ENCODE measurements at regions not wholly inside any gene's neighbourhood (a gene's known extent, or its start where the extent isn't known, plus 50 kb on each side); places are given as distances from the start of the nearest gene placed in this dataset.
"Not testable (repeated sequence)": the region's sequence is repeated elsewhere in the genome, so short reads cannot be mapped to it uniquely, and the experiment has no call there.

GRCh38 chr12:9502845-9503244 is 104.9 kb downstream of the KLRB1 start:
- no CpG with 5 or more reads among the region's 1 CpG for WGBS (ENCODE audit: extremely low coverage, insufficient read length, low lambda C conversion rate)
- H3K18ac ChIP-seq (ENCODE audit: insufficient read length, low read depth, low read length); H3K4me3 Mint-ChIP-seq: not testable (repeated sequence)

GRCh38 chr12:9493325-9493724 is 114.4 kb downstream of the KLRB1 start:
- H3K23ac ChIP-seq (ENCODE audit: insufficient read length, low read depth, low read length); H3K27me3 ChIP-seq (ENCODE audit: insufficient read depth, low read length); H2BK5ac ChIP-seq (ENCODE audit: insufficient read length, low read length); H3K14ac ChIP-seq (ENCODE audit: insufficient read depth, low read length); H3K27me3 Mint-ChIP-seq (ENCODE audit: low read depth); H3K9me3 ChIP-seq (ENCODE audit: control insufficient read depth, low read depth, low read length); H2AK5ac ChIP-seq (ENCODE audit: insufficient read length, low read length); H2BK120ac ChIP-seq (ENCODE audit: low read depth, low read length, poor library complexity, severe bottlenecking); H2BK15ac ChIP-seq (ENCODE audit: low read depth, low read length); H3K27ac ChIP-seq (ENCODE audit: insufficient read length, low read depth, low read length); H3K18ac ChIP-seq (ENCODE audit: insufficient read length, low read depth, low read length); H3K56ac ChIP-seq (ENCODE audit: insufficient read length, low read depth, low read length); H3K23me2 ChIP-seq (ENCODE audit: insufficient read length, low read depth, low read length, poor library complexity, severe bottlenecking); H3K4ac ChIP-seq (ENCODE audit: low read depth, low read length); H3K4me1 Mint-ChIP-seq; H3T11ph ChIP-seq (ENCODE audit: low read length); H4K20me1 ChIP-seq (ENCODE audit: control insufficient read depth, insufficient read depth, insufficient read length); DNase-seq; H3K9me3 Mint-ChIP-seq; H3K4me3 Mint-ChIP-seq; H2BK20ac ChIP-seq (ENCODE audit: low read depth, low read length, poor library complexity, severe bottlenecking); H4K5ac ChIP-seq (ENCODE audit: insufficient read length, low read depth, low read length); H3K79me1 ChIP-seq (ENCODE audit: insufficient read depth, low read depth, low read length, poor library complexity, severe bottlenecking); H2AFZ ChIP-seq (ENCODE audit: low read length); H3K4me1 ChIP-seq (ENCODE audit: insufficient read depth, low read length); H2BK12ac ChIP-seq (ENCODE audit: insufficient read length, low read depth, low read length); H3K4me2 ChIP-seq (ENCODE audit: insufficient read depth, insufficient read length, low read length); H3K36me3 Mint-ChIP-seq (ENCODE audit: insufficient read depth in 1 of 3, low read depth in 3 of 3); H4K91ac ChIP-seq (ENCODE audit: insufficient read length, low read depth, low read length); H3K79me2 ChIP-seq (ENCODE audit: insufficient read depth, low read length); H3K9ac ChIP-seq (ENCODE audit: extremely low read depth, insufficient read length, low read length); H4K8ac ChIP-seq (replicated peaks; ENCODE audit: insufficient read length, low read depth, low read length); H3K27ac Mint-ChIP-seq: not testable (repeated sequence)

More at GRCh38 chr12:9502845-9503244, 104.9 kb downstream of the KLRB1 start:
- H3K27me3 ChIP-seq (ENCODE audit: insufficient read depth, low read length); H3K4me1 Mint-ChIP-seq; H3K23me2 ChIP-seq (ENCODE audit: insufficient read length, low read depth, low read length, poor library complexity, severe bottlenecking); H3K56ac ChIP-seq (ENCODE audit: insufficient read length, low read depth, low read length); H3K4ac ChIP-seq (ENCODE audit: low read depth, low read length); H3K36me3 Mint-ChIP-seq (ENCODE audit: insufficient read depth in 1 of 3, low read depth in 3 of 3); H3K79me1 ChIP-seq (ENCODE audit: insufficient read depth, low read depth, low read length, poor library complexity, severe bottlenecking); H4K8ac ChIP-seq (replicated peaks; ENCODE audit: insufficient read length, low read depth, low read length); H2BK20ac ChIP-seq (ENCODE audit: low read depth, low read length, poor library complexity, severe bottlenecking); H2BK15ac ChIP-seq (ENCODE audit: low read depth, low read length); H4K5ac ChIP-seq (ENCODE audit: insufficient read length, low read depth, low read length); H2BK12ac ChIP-seq (ENCODE audit: insufficient read length, low read depth, low read length); H3K4me1 ChIP-seq (ENCODE audit: insufficient read depth, low read length); H3K79me2 ChIP-seq (ENCODE audit: insufficient read depth, low read length); H3T11ph ChIP-seq (ENCODE audit: low read length); DNase-seq; H3K4me2 ChIP-seq (ENCODE audit: insufficient read depth, insufficient read length, low read length); H3K27ac ChIP-seq (ENCODE audit: insufficient read length, low read depth, low read length); H4K91ac ChIP-seq (ENCODE audit: insufficient read length, low read depth, low read length); H3K9ac ChIP-seq (ENCODE audit: extremely low read depth, insufficient read length, low read length); H3K9me3 Mint-ChIP-seq; H3K9me3 ChIP-seq (ENCODE audit: control insufficient read depth, low read depth, low read length); H4K20me1 ChIP-seq (ENCODE audit: control insufficient read depth, insufficient read depth, insufficient read length); H2BK120ac ChIP-seq (ENCODE audit: low read depth, low read length, poor library complexity, severe bottlenecking); H2AK5ac ChIP-seq (ENCODE audit: insufficient read length, low read length); H3K14ac ChIP-seq (ENCODE audit: insufficient read depth, low read length); H2BK5ac ChIP-seq (ENCODE audit: insufficient read length, low read length); H3K27ac Mint-ChIP-seq; H2AFZ ChIP-seq (ENCODE audit: low read length); H3K27me3 Mint-ChIP-seq (ENCODE audit: low read depth); H3K23ac ChIP-seq (ENCODE audit: insufficient read length, low read depth, low read length): not testable (repeated sequence)

- not testable (repeated sequence) for H2BK5ac ChIP-seq (ENCODE audit: insufficient read length, low read length); H3K27me3 ChIP-seq (ENCODE audit: insufficient read depth, low read length); H3K4me2 ChIP-seq (ENCODE audit: insufficient read depth, insufficient read length, low read length); H3K9me3 Mint-ChIP-seq; H3K4me3 Mint-ChIP-seq; H3K27me3 Mint-ChIP-seq (ENCODE audit: low read depth); H2AK5ac ChIP-seq (ENCODE audit: insufficient read length, low read length); H3K4me1 ChIP-seq (ENCODE audit: insufficient read depth, low read length); H3T11ph ChIP-seq (ENCODE audit: low read length); H2BK15ac ChIP-seq (ENCODE audit: low read depth, low read length); DNase-seq; H2BK120ac ChIP-seq (ENCODE audit: low read depth, low read length, poor library complexity, severe bottlenecking); H3K14ac ChIP-seq (ENCODE audit: insufficient read depth, low read length); H3K36me3 Mint-ChIP-seq (ENCODE audit: insufficient read depth in 1 of 3, low read depth in 3 of 3); H3K4me1 Mint-ChIP-seq; H3K9ac ChIP-seq (ENCODE audit: extremely low read depth, insufficient read length, low read length); H3K27ac Mint-ChIP-seq; H4K20me1 ChIP-seq (ENCODE audit: control insufficient read depth, insufficient read depth, insufficient read length); H3K23me2 ChIP-seq (ENCODE audit: insufficient read length, low read depth, low read length, poor library complexity, severe bottlenecking); H4K5ac ChIP-seq (ENCODE audit: insufficient read length, low read depth, low read length); H3K4ac ChIP-seq (ENCODE audit: low read depth, low read length); H3K9me3 ChIP-seq (ENCODE audit: control insufficient read depth, low read depth, low read length); H3K23ac ChIP-seq (ENCODE audit: insufficient read length, low read depth, low read length); H4K8ac ChIP-seq (replicated peaks; ENCODE audit: insufficient read length, low read depth, low read length); H3K27ac ChIP-seq (ENCODE audit: insufficient read length, low read depth, low read length); H2AFZ ChIP-seq (ENCODE audit: low read length); H3K18ac ChIP-seq (ENCODE audit: insufficient read length, low read depth, low read length); H2BK12ac ChIP-seq (ENCODE audit: insufficient read length, low read depth, low read length); H3K79me1 ChIP-seq (ENCODE audit: insufficient read depth, low read depth, low read length, poor library complexity, severe bottlenecking); H3K56ac ChIP-seq (ENCODE audit: insufficient read length, low read depth, low read length); H3K79me2 ChIP-seq (ENCODE audit: insufficient read depth, low read length); H4K91ac ChIP-seq (ENCODE audit: insufficient read length, low read depth, low read length); H2BK20ac ChIP-seq (ENCODE audit: low read depth, low read length, poor library complexity, severe bottlenecking)
- no CpG with 5 or more reads among the region's 3 CpGs for WGBS (ENCODE audit: extremely low coverage, insufficient read length, low lambda C conversion rate)
Observed at GRCh38 chr12:9481289-9481688, 126.4 kb downstream of the KLRB1 start.

Measured in H9 (cell line).